ENCODE measurements at regions not wholly inside any gene's neighbourhood (a gene's known extent, or its start where the extent isn't known, plus 50 kb on each side); places are given as distances from the start of the nearest gene placed in this dataset.

- no peaks in the 10 kb centered on the region for H3K27me3 ChIP-seq
- peaks cover 0 to 1% of the 10 kb centered on the region in 2 donors for H3K4me1 ChIP-seq (replicated peaks in 1 of 2)
- no peak overlapping the region for H3K4me3 ChIP-seq
- H3K27ac ChIP-seq = no peak overlapping the region
- TF ChIP-seq POLR2A (IDR thresholded peaks at IDR 0.05) (no peak), CTCF (IDR thresholded peaks at IDR 0.05) (no peak)
- 69 to 80% (median 73%) methylated on average over 3 of the region's 3 CpGs for WGBS, 4 donors
- no peaks in the 10 kb centered on the region for H3K9me3 ChIP-seq (replicated peaks in 1 of 3)
- H3K36me3 ChIP-seq (replicated peaks in 1 of 2) = no peaks in the 10 kb centered on the region
- no peak for DNase-seq
- intact Hi-C loops (cut with DNase I) = no loop called here
Observed at GRCh38 chr1:14546416-14546815, 52.1 kb upstream of the KAZN start.

Small RNA genes in the stretch of these regions (small RNA-seq; reads per million reads assigned to genes)
- 0 reads per million in 2 donors for gene RNU6-1265P
